Neural crest cell (in vitro differentiated cells): ENCODE measurements at regions not wholly inside any gene's neighbourhood (a gene's known extent, or its start where the extent isn't known, plus 50 kb on each side); places are given as distances from the start of the nearest gene placed in this dataset.

Source experiments
- DNase-seq: peaks from one replicate; pipeline ENCODE4 v3.0.0; 2021; ENCODE audit warnings: low read depth, mixed read lengths, low spot score
- H3K27ac Mint-ChIP-seq: one replicate; pipeline ENCODE4 v1.8.0; 2021; ENCODE audit warnings: mild to moderate bottlenecking, mixed read lengths; ENCODE audit not compliant: unreplicated experiment
- H3K27me3 Mint-ChIP-seq: 2 replicates; pipeline ENCODE4 v1.8.0; 2021; ENCODE audit warnings: low read depth, mild to moderate bottlenecking, mixed read lengths
- H3K36me3 Mint-ChIP-seq: 2 replicates; pipeline ENCODE4 v1.8.0; 2021; ENCODE audit warnings: low read depth, mild to moderate bottlenecking, mixed read lengths
- H3K4me1 Mint-ChIP-seq: 2 replicates; pipeline ENCODE4 v1.8.0; 2021; ENCODE audit warnings: mixed read lengths
- H3K4me3 Mint-ChIP-seq: one replicate; pipeline ENCODE4 v1.8.0; 2021; ENCODE audit warnings: mild to moderate bottlenecking, mixed read lengths
- H3K9me3 Mint-ChIP-seq: 2 replicates; pipeline ENCODE4 v1.8.0; 2021; ENCODE audit warnings: mixed read lengths
- TF ChIP-seq, protein P1 (sequence below): fragments of 200-600 bp; sonication (generic); conservative IDR thresholded peaks from 2 replicates; pipeline ENCODE4 v1.5.0; 2021; ENCODE audit warnings: antibody characterized with exemption, mild to moderate bottlenecking

DNA sequence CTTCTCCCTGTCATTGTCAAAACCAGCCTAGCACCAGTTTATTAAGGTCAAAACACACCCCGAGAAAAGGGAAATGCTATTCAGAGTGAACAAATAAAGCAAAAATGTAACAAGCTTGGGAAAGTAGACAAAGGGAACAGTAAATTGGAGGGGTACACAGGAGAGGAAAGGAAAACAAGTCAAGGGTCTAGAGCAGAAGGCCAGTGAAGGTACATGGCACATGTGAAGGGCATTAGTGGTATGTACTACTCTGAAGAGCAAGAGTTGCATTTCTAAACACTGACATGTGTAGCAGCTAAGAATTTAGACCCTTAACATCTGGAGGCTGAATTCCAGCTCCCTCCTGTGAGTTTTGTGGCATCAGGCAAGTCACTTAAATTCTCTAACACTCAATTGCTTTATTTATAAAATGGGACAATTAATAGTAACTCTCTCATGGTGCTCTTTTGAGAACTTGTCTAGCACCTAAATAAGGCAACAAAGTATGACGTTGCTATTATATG, 244.3 kb upstream of the ADAMTS9 start:
- Mint-ChIP-seq H3K27me3 (no peaks in the 10 kb centered on the region), H3K4me1 (peaks cover 8% of the 10 kb centered on the region), H3K36me3 (peaks cover 8% of the 10 kb centered on the region), H3K4me3 (no peak overlapping the region), H3K9me3 (peaks cover 12% of the 10 kb centered on the region), H3K27ac (no peak overlapping the region)
- TF ChIP-seq, protein P1, sequence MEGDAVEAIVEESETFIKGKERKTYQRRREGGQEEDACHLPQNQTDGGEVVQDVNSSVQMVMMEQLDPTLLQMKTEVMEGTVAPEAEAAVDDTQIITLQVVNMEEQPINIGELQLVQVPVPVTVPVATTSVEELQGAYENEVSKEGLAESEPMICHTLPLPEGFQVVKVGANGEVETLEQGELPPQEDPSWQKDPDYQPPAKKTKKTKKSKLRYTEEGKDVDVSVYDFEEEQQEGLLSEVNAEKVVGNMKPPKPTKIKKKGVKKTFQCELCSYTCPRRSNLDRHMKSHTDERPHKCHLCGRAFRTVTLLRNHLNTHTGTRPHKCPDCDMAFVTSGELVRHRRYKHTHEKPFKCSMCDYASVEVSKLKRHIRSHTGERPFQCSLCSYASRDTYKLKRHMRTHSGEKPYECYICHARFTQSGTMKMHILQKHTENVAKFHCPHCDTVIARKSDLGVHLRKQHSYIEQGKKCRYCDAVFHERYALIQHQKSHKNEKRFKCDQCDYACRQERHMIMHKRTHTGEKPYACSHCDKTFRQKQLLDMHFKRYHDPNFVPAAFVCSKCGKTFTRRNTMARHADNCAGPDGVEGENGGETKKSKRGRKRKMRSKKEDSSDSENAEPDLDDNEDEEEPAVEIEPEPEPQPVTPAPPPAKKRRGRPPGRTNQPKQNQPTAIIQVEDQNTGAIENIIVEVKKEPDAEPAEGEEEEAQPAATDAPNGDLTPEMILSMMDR, result no peak
- no peak for DNase-seq

DNA sequence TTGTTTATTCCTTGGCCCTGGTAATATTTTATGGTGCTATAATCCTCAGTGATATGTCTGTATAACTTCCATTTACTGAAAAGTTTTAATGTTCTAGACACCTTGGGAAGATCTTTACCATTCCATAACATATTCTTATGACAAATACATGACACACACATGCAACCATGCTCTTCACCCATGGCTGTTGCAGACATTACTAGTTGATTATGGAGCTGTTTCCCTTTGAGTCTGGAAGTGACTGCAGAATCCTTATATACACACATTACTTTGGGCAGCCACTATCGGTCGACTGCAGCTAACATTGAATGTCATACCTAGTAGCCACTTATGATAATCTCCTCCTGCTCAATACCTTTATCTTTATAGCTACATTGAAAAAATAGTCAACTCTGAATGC, 243.1 kb upstream of the ADAMTS9 start:
- no peak for DNase-seq
- Mint-ChIP-seq H3K27ac (no peak overlapping the region), H3K36me3 (peaks cover 8% of the 10 kb centered on the region), H3K4me1 (peaks cover 8% of the 10 kb centered on the region), H3K4me3 (no peak overlapping the region), H3K9me3 (peaks cover 12% of the 10 kb centered on the region), H3K27me3 (no peaks in the 10 kb centered on the region)
- TF ChIP-seq, protein P1, result no peak

DNA sequence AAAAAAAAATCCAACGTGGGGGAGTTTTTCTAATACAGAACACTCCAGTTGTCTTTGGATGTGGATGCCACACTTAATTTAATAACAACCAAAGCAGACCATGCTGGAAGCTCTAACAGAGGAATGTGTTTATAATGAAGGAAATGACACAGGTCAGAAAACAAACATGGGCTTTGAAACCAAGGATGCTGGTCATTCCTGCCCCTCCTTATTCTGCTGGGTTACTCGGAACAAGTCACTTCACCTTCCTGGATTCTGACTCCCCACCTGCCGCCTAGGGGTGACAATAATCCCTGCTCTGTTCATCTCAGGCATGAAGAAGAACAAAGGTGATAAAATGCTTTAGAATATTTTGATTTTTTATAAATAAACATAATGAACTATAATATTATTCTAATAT, 240.9 kb upstream of the ADAMTS9 start:
- DNase-seq, result no peak
- no peak overlapping the region for H3K4me3 Mint-ChIP-seq

DNA sequence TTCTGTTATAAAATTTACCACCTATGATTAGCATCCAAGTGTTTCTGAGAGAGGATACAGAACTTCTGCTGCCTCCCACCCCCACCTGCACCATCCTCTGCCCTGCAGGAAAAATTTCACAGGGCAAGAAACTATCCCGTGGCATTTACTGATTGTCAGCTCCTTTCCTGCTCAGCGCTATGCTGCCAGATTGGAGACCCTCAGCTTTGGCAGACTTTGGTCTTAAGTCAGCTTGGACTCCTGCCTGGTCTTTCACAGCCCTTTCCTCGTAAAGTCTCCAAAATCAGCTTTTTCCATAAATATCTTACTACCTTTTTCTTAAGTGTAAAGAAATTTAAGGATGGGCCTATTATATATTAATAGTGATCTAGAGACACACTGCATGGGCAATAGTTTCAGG, 239.9 kb upstream of the ADAMTS9 start:
- Mint-ChIP-seq H3K4me3 (no peak overlapping the region), H3K27ac (no peak overlapping the region)

More for the DNA sequence above, 240.9 kb upstream of the ADAMTS9 start:
- Mint-ChIP-seq H3K9me3 (peaks cover 8% of the 10 kb centered on the region), H3K36me3 (peaks cover 5% of the 10 kb centered on the region), H3K4me1 (peaks cover 7% of the 10 kb centered on the region), H3K27ac (no peak overlapping the region), H3K27me3 (no peaks in the 10 kb centered on the region)
- TF ChIP-seq, protein P1, result no peak

DNA sequence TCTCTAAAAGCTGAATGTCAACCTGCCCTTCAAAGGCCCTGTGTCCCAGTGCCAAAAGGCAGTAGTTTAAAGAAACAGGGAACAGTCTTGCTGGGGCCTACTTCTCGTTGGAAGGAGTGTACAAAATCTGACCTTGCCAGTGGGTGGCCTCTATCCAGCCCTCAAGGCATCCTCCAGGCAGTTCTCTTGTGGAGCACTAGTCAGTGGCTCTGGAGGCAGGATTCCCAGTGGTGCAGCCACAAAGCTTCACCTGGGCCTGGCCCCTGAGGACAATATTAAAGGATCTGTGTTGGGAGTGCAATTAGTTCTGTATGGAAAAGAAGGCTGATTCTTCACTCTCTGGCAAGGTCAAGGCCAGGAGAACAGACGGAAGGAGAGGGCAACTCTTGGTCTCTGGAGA, 237.8 kb upstream of the ADAMTS9 start:
- Mint-ChIP-seq H3K27me3 (no peaks in the 10 kb centered on the region), H3K4me3 (no peak overlapping the region), H3K36me3 (no peaks in the 10 kb centered on the region)

More for the DNA sequence above, 239.9 kb upstream of the ADAMTS9 start:
- H3K27me3 Mint-ChIP-seq, result no peaks in the 10 kb centered on the region
- TF ChIP-seq, protein P1, result no peak
- H3K9me3 Mint-ChIP-seq, result peaks cover 2% of the 10 kb centered on the region
- DNase-seq, result no peak
- H3K4me1 Mint-ChIP-seq, result peaks cover 7% of the 10 kb centered on the region
- peaks cover 2% of the 10 kb centered on the region for H3K36me3 Mint-ChIP-seq

More for the DNA sequence above, 237.8 kb upstream of the ADAMTS9 start:
- TF ChIP-seq, protein P1, result no peak
- no peak for DNase-seq
- Mint-ChIP-seq H3K27ac (no peak overlapping the region), H3K9me3 (no peaks in the 10 kb centered on the region), H3K4me1 (peaks cover 7% of the 10 kb centered on the region)
